AG04450 (cell line): ENCODE measurements at regions not wholly inside any gene's neighbourhood (a gene's known extent, or its start where the extent isn't known, plus 50 kb on each side); places are given as distances from the start of the nearest gene placed in this dataset.

ENCODE experiments used
- CTCF ChIA-PET: fragments of 300-600, 350-600 bp; formaldehyde crosslinking; extraction: SDS; loops from one replicate; lab custom pipeline; 2022; ENCODE audit warnings: antibody characterized with exemption, inconsistent platforms; lab: Charles Lee
- POLR2A ChIA-PET: fragments of 350-600 bp; formaldehyde crosslinking; extraction: SDS; loops from one replicate; lab custom pipeline; 2021; ENCODE audit warnings: antibody characterized with exemption, inconsistent platforms; lab: Yijun Ruan, JAX
- DNase-seq: peaks from one replicate; pipeline ENCODE4 v3.0.0-alpha.2; 2011; ENCODE audit warnings: low read depth, low spot score
- H3K27ac ChIP-seq: one replicate; pipeline ENCODE4 v1.5.1; 2012; ENCODE audit warnings: low read depth, low read length, control low read depth
- H3K27me3 ChIP-seq: one replicate; pipeline ENCODE4 v1.6.0; 2012; ENCODE audit warnings: low read length; ENCODE audit not compliant: control insufficient read depth, insufficient read depth
- H3K4me3 ChIP-seq: 2 replicates; pipeline ENCODE4 v1.5.1; 2011; ENCODE audit warnings: mild to moderate bottlenecking, low read depth, low read length, control low read depth
- H3K9me3 ChIP-seq: 2 replicates; pipeline ENCODE4 v1.5.1; 2012; ENCODE audit warnings: low read length; ENCODE audit not compliant: control insufficient read depth, insufficient read depth
- TF ChIP-seq, protein P1 (sequence below): IDR thresholded peaks from 2 replicates; pipeline ENCODE4 v1.5.1; 2011; ENCODE audit warnings: low read depth, low read length, control low read depth, inconsistent platforms

DNA sequence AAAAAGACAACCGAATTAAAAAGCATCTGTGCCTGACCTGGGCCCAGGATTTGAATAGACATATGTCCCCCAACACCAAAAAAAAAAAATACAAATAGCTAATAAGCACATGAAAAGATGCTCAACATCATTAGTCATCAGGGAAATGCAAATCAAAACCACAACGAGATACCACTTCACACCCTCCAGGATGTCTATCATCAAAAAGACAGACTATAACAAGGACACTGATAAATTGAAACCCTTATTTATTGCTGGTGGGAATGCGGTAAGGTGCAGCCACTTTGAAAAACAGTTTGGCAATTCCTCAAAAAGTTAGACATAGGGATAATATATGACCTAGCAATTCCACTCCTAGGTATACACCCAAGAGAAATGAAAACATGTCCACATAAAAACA is 72.3 kb upstream of the CAMK1G start:
- ChIA-PET POLR2A (no interaction called here), CTCF (no interaction called here)
- no peak for DNase-seq
- Histone ChIP-seq H3K27me3 (no peaks in the 10 kb centered on the region), H3K9me3 (no peaks in the 10 kb centered on the region), H3K27ac (no peak overlapping the region), H3K4me3 (no peak overlapping the region)
- TF ChIP-seq, protein P1, sequence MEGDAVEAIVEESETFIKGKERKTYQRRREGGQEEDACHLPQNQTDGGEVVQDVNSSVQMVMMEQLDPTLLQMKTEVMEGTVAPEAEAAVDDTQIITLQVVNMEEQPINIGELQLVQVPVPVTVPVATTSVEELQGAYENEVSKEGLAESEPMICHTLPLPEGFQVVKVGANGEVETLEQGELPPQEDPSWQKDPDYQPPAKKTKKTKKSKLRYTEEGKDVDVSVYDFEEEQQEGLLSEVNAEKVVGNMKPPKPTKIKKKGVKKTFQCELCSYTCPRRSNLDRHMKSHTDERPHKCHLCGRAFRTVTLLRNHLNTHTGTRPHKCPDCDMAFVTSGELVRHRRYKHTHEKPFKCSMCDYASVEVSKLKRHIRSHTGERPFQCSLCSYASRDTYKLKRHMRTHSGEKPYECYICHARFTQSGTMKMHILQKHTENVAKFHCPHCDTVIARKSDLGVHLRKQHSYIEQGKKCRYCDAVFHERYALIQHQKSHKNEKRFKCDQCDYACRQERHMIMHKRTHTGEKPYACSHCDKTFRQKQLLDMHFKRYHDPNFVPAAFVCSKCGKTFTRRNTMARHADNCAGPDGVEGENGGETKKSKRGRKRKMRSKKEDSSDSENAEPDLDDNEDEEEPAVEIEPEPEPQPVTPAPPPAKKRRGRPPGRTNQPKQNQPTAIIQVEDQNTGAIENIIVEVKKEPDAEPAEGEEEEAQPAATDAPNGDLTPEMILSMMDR = no peak

DNA sequence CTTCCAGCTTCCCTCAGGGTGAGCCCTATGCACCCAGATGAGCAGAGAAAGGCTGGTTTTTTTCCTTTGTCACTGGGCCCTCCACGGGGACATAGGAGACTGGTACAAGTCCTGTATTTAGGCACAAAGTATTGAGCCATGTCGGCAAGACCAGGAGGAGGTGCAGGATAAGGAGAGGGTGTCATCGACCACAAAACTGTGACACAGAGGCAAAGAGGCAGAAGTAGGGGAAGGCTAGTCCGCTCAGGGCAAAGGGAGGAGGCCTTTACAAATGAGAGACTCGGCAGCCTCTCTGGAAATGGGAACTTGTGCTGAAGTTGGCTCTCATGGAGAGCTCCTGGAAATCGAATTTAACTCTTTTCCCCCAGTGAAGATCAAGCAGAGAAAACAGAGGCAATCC is 70.7 kb upstream of the CAMK1G start:
- DNase-seq = no peak
- TF ChIP-seq, protein P1 = no peak
- no peak overlapping the region for H3K27ac ChIP-seq
- no peaks in the 10 kb centered on the region for H3K9me3 ChIP-seq
- ChIA-PET POLR2A (no interaction called here), CTCF (interaction anchor here (0.8 to 1.9 kb wide), 6 partner anchors 8 to 310 kb away, joined by 3 to 12 read pairs (median 4); no protein-coding TSS in a partner anchor)
- H3K27me3 ChIP-seq = peaks cover 4% of the 10 kb centered on the region
- no peak overlapping the region for H3K4me3 ChIP-seq

DNA sequence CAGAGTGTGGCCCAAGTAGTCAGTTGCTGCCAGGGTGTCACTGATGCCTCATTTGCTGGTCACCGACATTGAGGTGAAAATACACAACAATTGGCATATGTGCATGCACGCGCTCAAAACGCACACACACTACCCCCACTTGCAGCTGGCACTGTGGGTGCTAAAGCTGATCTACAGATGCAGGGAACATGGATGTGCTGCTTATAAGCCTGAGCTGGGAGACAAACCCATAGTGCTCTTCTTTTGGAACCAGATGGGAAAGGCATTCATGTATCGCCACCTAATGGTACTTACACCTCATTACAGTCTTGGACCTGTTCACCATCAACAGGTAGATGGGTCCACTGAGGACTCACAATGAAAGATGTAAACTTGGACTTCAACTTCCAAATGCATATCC is 70.3 kb upstream of the CAMK1G start:
- H3K4me3 ChIP-seq = no peak overlapping the region
- TF ChIP-seq, protein P1 = peak; percentile 69
- H3K9me3 ChIP-seq = no peaks in the 10 kb centered on the region
- peaks cover 4% of the 10 kb centered on the region for H3K27me3 ChIP-seq
- DNase-seq = no peak
- no peak overlapping the region for H3K27ac ChIP-seq
- POLR2A ChIA-PET = no interaction called here
- CTCF ChIA-PET = interaction anchor here (0.8 to 1.9 kb wide), 7 partner anchors 8 to 310 kb away, joined by 3 to 12 read pairs (median 4); no protein-coding TSS in a partner anchor

DNA sequence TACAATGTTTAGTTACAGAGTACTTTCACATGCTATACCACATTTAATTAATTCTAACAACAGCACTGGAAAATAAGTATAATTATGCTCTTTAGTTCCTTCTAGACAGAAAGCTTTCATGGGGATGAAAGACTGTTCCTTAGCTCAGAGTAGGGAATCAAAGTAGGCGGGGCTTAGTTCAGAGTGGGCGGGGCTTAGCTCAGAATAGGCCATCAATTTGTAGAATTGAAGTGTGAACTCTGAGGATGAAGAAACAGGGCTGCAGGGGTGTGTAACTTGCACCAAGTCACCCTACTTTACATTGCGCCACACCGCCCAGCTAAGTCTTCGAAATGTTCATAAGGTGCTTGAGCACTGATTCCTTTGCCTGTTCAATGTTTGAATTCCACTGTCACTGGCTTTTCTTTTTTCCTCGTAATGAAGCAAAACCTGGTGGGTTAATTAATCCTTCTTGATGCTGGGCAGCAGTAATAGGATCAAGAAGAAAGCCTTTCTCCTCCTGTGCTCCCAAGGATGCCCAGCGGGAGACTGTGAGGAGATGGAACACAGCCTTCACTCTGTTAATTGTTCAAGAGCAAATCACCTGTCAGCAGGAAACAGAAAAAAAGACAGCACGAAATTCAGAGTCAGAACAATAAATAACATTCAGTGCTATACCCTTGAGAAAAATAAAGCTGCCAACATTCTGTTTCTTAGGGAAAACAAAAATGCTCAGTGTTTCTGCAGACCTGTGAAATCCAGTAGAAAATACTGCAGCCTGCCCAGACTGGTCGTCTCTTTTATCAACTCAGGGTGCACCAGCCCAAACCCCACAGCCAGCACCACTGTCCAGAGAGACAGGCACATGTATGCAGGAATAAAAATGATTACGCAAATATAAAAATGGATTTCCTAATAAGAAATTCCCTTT is 66.5 kb upstream of the CAMK1G start:
- CTCF ChIA-PET = interaction anchor here (0.6 to 0.7 kb wide), 2 partner anchors 47 to 310 kb away, joined by 3 read pairs; no protein-coding TSS in a partner anchor
- TF ChIP-seq, protein P1 = no peak
- POLR2A ChIA-PET = no interaction called here

DNA sequence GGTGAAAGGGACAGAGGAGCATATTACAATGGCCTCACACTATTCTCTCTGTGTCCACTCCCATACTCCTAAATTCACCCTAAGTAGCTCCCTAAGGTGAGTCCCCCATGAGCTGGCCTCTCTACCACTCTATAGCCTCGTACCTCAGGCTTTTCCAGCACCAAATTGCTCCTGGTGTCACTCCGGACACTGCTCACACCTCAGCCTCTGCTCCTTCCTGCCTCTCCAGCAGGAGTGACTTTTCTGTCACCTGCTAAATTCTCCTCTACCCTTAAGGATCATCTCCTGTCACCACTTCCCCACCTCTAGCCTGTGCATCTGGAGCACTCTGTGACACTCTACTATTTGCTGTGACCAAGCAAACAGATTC is 65.8 kb upstream of the CAMK1G start:
- DNase-seq = no peak

More for the DNA sequence above, 66.5 kb upstream of the CAMK1G start:
- no peak for DNase-seq
- no peak overlapping the region for H3K4me3 ChIP-seq
- peaks cover 4% of the 10 kb centered on the region for H3K27me3 ChIP-seq
- H3K27ac ChIP-seq = no peak overlapping the region
- H3K9me3 ChIP-seq = no peaks in the 10 kb centered on the region

More for the DNA sequence above, 65.8 kb upstream of the CAMK1G start:
- Histone ChIP-seq H3K9me3 (no peaks in the 10 kb centered on the region), H3K27ac (no peak overlapping the region), H3K4me3 (no peak overlapping the region), H3K27me3 (peaks cover 4% of the 10 kb centered on the region)
- TF ChIP-seq, protein P1 = no peak
- CTCF ChIA-PET = no interaction called here
- POLR2A ChIA-PET = no interaction called here
